Activated CD8-positive, alpha-beta memory T cell treated with anti-CD3 and anti-CD28 coated beads, Interleukin-2, amount 50 U/mL, for 48 hours (primary cell): ENCODE measurements at regions not wholly inside any gene's neighbourhood (a gene's known extent, or its start where the extent isn't known, plus 50 kb on each side); places are given as distances from the start of the nearest gene placed in this dataset.
"Not testable (repeated sequence)": the region's sequence is repeated elsewhere in the genome, so short reads cannot be mapped to it uniquely, and the experiment has no call there.

Source experiments
- DNase-seq: peaks from one replicate; pipeline ENCODE4 v3.0.0-alpha.2; 2020

DNA sequence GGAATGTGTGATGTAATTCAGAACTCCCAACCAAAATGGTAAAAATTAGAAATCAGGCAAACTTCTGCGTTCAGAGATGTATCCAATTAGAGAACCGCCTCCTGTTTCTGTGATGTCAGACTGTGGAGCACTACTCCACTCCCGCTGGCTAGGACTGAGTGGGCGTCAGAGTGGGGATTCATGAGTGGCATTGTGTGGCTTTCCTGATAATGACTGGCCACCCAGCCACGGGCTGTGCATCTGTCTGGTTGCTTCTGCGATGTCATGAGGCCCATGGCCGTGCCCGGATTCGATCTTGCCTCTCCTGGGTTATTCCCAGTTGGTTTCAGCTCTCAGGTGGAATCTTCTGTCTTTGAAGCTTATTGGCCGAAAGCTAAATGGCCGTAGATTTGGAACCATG, 87.1 kb upstream of the KCNA1 start:
- no peak for DNase-seq

DNA sequence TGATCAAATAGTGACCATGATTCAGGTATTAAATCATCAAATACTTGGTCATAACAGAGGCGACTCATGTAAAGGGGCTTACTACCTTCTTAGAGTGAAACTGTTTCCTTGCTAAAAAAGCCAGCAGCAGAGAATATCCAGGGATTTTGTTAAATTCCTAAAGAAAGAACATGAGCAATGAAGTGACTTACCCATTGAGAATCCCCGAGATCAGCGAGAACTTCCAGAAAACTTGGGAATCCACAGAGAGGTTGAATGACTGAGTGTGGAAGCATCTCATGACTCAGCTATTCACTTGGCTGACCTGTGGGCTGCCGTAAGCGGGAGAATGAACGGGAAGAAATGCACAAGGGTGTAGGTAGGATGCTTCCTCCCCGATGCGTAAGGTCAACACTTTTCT, 85.3 kb upstream of the KCNA1 start:
- DNase-seq: no peak

DNA sequence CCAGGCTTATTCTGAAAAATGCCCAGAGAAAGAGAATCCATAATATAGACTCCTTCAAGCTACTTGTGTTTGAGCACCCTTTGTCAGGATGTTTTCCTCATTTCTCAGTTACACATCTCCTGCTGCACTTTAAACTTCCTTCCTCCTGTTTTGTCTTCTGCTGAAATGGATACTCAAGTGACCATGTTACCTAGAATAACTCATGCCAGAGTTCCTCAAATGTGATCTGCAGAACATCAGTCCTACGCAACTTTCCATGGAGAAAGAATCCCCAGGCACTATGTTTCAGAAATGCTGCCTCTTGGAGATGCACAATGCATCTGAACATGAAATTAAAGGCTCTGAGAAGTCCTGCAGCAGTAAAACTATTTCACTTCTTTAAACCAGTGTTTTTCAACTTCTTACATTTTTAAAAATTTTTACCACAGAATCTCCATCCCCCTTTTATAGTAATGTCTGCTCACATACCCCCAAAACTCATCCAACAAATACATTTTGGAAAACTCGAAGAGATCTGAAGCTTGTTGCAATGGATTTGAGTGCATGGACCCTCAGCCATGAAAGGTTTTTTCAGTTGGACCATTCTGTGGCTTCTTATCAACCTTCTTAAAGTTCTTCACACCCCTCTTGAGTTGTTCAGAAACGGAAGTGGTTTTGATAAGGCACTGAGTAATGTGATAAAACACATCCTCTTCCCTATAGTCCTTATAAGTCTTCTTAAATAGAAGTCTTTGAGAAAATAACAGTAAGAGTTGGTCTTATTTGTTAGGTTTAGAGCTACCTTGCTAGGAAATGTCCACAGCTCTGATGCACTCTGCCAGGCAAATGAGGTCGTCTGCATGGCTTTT, 84.5 kb upstream of the KCNA1 start:
- no peak for DNase-seq

DNA sequence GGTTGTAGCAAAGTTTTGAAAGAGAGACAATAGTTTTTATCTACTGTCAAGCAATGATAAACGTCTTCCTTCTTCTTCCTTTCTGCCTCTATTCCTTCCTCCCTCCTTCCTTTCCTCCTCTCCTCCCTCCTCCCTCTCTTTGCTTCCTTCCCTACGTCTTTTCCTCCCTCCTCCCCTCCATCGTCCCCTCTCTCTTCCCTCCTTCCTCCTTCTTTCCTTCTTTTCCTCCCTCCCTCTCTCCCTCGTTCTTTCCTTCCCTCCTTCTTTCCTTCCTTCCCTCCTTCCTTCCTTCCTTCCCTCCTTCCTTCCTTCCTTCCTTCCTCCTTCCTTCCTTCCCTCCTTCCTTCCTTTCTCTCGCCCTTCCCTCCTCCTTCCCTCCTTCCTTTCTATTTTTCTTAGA, 82.8 kb upstream of the KCNA1 start:
- DNase-seq: no peak

DNA sequence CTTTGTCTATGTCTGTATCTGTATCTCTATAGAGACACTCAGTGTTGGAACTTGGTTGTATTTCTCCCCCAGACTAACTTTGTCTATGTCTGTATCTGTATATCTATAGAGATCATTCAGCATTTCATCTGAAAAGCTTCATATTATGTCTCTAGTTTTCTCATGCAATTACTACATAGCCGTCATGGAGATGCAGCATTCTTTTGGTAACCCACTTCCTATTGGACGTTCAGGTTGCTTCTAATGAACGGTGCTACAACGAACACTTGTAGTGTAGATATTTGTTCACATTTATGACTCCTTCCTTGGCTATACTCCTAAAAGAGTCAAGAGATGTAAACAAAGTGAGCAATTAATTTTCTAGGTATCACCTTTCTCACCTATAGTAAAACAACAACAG, 81.5 kb upstream of the KCNA1 start:
- no peak for DNase-seq

DNA sequence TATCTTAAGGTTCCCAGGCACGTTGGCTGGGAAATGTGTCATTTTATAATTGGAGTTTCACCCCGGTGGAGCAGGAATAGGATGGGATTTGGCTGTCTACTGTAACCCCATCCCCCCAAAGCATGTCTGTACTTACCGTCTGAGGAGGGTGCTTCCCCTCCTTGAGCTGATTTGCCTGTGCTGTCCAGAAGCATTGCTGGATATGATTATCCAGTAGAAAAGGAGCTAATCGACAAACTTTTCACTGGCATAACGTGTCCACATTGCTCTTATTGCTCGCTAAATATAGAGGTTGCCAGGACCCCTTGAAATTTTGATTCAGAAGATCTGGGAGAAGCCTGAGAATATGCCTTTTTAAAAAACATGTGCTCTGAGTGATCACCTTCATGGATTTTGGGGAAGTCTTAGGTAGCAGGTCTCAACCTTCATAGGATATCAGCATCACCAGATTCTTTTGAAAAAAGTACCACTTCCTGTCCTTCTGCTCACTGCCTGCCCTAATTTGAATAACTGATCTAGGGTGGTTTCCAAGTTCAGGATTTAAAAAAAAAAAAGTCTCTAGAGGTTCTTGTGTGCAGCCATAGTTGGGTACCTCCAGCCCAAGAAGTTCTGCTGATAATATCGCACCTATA, 80.4 kb upstream of the KCNA1 start:
- no peak for DNase-seq

DNA sequence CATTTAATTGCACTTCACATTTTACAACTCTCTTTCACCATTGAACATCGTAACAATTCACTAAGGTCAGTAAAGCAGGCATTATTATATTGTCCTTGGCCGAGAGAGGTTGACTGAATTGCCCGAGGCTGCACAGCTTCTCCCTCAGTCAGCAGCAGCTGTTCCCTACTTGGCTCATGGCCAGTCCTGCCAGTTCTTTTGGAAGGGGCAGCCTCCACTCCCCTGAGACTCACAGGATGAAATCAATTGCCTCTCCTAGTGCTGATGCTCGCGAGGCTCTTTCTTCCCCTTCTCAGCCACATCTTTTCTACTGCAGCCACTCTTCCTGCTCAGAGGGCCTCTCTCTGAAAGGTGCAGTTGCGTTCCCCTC, 79.9 kb upstream of the KCNA1 start:
- no peak for DNase-seq

DNA sequence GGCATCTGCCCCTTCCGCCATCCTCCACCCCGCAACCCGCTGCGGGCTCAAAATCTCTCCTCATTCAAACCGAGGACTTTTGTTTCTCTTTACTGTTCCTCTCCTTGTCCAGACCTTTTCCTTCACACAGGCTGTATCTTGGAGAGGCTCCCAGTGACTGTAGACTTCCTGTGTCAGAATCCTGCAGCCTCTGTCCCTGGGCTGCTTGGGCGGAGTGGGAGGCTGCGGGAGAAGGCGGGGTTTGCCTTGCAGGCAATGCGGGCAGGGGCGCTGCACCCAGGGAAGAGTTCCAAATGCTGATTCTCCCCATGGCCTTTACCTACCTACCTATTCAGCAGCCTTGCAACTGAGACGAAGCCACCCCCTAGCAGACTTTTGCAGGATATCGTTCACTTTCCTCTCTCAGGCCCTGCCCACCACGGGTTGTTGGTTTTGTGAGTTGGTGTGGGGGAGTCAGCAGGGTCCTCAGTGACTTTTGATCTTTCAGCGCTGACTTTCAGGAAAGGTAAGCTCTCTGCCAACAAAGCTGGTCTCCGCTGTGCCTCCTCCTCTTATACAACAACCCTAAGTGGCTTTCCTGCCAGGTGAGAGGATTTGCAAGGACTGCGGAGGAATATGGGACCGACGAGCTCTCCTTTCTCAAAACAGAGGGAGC, 79.0 kb upstream of the KCNA1 start:
- no peak for DNase-seq

DNA sequence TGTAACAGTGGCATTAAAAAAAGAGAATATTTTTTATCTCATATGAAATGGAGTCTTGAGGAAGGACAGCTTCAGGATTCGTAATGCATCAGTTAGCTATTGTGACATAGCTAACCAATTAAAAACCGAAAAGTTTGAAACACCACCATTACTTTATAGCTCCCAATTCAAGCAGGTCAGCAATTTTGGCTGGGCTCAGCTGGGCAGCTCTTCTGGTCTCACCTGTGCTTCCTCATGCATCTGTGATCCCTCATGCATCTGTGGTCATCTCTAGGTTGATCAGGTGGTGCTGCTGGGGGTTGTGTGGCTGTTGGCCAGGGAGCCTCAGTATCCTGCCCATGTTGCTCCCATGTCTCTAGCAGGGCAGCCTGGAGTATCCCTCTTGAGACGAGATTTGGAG, 76.7 kb upstream of the KCNA1 start:
- no peak for DNase-seq

DNA sequence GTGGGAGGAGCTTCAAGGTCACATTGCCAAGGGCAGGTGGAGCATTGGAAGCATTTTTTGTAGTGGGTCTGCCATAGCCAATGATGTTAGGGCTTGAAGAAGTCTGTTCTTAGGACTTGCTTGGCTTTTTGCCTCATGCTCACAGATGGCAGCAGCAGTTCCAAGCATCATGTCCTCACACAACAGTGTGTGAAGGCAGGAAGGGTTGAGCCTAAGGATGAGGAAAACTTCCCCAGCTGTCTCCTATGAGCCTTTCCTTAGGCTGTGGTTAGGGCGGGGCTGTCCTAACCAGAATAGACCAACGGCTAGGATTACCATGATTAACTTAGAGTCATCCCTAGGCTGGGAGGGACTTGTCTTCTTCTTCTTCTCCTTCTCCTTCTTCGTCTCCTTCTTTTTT, 76.2 kb upstream of the KCNA1 start:
- no peak for DNase-seq

DNA sequence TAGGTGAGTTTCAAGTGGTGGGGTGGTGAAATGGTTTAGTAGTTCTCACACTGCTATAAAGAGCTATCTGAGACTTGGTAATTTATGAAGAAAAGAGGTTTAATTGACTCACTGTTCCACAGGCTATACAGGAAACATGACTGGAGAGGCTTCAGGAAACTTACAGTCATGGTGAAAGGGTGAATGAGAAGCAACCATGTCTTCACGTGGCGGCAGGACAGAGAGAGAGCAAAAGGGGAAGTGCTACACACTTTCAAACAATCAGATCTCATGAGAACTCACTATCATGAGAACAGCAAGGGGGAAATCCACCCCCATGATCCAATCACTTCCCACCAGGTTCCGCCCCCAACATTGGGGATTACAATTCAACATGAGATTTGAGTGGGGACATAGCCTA, 67.3 kb upstream of the KCNA1 start:
- not testable (repeated sequence) for DNase-seq

DNA sequence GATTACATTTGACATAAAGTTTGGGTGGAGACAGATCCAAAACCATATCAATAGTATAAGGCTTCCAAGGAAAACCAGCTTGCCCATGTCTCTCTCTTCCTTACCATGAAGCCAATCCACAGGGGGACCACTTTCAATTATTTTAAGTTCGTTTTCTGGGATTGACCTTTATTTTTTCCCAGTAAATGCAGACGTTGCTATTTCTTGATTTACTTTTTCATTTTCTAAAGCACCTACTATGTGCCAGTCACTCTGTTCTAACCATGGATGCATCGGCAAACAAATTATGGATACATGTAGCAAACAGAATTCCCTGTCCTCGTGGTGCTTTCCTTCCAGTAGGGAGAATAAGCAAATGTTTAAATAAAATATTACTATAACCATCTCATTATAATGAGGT, 65.8 kb upstream of the KCNA1 start:
- DNase-seq: no peak

DNA sequence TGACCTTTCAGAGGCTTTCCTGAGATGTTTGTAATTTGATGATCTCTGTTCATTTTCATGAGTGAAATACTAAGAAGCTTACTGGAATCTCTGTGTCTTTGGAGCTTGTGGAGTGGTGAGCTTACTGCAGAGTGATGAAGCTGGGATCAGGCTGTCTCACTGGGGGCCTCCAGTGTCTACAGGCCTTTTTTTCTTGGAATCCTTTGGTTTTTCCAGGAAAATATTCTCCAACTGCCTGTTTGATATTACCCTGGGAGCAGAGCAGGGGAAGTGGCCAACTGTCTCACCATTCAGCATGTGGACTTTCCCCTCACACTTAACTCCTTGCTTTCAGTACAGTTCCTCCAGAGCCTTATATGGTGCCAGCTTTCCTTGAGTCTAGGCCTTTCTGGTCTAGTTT, 62.0 kb upstream of the KCNA1 start:
- DNase-seq: no peak

DNA sequence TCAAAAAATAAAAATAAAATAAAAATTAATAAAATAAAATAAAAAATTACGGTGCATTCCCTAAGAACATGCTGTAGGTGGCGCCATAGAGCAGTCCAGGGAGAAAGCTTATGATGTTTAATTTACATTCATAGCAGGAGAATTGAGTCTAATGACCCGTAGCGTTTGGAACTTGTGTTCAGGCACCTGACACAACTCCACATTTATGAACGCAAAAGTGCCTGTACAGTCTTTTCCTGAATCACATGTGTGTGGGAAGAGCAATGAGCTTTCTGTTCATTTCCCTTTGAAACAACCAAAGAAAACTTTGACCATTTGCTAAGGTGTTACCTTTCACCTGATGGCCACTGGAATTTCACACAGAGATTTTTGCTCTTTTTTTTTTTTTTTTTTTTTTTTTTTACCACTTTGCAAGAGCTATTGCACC, 60.6 kb upstream of the KCNA1 start:
- DNase-seq: no peak

DNA sequence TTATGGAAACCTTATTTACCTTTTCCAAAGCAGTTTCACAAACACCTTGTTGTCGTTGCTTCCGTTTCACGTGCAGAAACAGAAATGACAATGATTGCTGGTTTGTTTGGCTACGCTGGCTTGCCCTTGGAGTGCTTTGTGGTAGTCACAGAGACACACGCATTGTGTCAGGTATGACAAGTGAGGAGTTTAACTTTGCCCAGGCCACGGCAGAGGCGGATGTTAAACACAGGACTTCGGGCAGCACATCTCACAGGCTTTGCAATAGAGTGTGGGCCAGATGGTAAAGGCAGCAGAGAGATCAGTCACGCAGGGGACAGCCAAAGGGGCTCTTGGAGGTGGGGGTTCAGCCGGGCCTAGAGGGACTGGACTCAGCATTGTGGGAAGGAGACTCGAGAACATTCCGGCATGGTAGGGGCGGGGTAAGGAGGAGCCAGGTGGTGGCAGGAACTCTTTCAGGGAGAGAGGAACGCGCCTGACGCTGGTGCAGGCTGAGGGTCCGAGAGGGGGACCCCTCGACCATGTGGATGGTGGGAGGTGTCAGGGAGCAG, 59.8 kb upstream of the KCNA1 start:
- no peak for DNase-seq

DNA sequence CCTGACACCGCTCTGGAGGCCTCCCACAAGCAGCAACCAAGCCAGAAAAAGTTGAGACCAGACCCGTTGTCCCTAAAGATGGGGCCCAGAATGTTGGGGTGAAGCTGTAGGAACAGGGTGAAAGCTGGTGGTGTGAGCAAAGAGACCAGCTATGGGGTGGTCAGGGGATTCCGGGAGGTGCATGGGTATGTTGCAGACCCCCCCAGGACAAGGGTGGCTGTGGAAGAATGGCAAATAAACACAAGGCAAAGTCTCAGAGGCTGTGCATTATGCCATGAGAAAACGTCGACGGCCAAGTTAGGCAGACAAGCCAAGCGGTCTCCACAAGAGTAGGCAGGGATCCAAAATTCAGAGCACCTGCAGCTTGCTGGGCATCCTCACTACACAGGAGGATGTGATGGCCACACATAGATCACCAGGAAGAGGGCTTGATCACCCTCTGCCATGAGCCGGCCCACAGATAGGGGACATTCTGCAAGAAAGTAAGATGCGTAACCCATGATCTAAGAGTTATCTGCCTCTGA, 58.8 kb upstream of the KCNA1 start:
- no peak for DNase-seq

DNA sequence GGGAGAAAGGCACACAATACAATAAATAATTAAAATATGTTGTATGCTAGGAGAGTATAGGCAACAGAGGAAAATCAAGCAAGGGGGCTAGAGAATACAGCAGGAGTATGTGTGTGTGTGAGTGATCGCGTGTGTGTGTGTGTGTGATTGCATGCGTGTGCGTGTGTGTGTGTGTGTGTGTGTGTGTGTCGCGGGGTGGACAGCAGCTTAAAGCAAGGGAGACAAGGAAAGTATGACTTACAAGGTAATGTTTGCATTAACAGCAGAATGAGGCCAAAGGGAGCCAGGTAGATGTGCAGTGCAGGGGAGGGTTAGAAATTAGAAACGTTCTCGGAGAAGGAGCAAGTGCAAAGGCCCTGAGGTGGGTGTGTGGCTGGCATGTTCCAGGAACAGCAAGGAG, 57.4 kb upstream of the KCNA1 start:
- DNase-seq: no peak

DNA sequence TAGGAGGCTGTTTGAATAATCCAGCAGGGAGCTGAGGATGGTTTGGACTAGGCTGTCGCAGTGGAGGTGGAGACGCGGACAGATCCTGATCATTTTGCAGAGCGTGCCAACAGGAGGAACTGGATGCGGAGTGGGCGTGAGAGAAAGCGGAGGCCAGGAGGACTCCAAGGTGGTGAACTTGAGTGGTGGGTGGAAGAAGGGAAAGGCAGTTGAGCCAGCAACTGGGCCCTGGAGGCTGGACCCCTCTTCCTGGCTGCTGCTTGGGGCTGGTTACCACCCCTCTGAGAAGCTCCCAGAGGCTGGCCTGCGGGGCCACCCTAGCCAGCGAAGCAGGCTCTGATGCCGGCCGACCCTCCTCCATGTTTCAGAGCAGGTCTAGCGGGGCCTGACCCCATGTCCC, 56.8 kb upstream of the KCNA1 start:
- no peak for DNase-seq

DNA sequence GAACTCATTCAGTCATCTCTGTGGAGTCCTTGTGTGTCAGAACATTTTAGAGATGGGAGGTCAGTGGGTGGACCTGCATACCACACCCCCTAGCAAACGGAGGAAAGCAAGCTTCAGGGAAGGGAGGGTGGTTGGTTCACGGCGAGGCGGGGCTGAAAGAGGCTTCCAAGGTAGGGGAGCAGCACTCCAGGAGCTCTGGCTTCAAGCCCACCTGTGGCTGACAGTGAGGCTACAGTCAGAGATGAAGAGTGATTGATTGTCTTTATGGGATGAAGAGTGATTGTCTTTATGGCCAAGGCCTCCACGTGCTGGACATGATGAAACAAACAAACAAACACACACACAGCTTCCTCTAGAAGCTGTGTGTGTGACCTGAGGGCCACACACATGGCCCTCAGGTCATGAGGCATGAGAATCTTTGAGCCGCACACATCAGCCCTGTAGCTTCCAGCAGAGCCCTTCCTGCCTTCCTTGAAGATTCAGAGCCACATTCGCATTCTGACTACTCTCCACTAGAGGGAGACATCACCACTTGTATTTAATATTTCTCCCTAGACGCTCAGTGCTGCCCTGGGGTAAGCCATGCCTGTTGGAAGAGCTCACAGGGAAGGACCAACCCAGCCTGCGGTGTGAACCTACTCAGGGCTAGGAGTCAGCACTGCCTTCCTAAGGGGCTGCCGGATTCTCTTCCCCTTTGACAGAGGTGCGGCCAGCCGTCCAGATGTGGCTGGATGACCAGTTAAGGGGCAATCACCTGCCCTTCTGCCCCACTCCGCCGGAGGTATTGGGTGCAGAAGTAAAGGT, 54.4 kb upstream of the KCNA1 start:
- DNase-seq: no peak

DNA sequence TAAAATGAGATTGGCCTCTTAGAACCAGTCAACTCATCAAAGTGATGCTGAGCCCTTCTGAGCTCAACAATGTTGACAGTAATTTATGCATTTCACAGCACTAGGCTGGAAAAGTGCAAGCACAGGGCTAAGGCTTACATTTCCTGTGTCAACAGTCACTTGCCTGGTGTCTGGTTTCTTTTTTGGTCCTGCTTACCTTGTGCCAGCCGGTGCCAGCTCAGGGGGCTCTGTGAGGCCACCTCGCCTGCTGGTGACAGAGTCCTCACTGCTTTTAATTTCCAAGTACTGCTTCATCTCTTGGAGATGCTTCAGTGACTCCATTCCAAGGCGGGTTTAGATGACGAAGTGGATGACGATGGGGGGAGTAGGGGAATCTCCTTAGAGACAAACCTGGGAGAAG, 53.1 kb upstream of the KCNA1 start:
- no peak for DNase-seq

DNA sequence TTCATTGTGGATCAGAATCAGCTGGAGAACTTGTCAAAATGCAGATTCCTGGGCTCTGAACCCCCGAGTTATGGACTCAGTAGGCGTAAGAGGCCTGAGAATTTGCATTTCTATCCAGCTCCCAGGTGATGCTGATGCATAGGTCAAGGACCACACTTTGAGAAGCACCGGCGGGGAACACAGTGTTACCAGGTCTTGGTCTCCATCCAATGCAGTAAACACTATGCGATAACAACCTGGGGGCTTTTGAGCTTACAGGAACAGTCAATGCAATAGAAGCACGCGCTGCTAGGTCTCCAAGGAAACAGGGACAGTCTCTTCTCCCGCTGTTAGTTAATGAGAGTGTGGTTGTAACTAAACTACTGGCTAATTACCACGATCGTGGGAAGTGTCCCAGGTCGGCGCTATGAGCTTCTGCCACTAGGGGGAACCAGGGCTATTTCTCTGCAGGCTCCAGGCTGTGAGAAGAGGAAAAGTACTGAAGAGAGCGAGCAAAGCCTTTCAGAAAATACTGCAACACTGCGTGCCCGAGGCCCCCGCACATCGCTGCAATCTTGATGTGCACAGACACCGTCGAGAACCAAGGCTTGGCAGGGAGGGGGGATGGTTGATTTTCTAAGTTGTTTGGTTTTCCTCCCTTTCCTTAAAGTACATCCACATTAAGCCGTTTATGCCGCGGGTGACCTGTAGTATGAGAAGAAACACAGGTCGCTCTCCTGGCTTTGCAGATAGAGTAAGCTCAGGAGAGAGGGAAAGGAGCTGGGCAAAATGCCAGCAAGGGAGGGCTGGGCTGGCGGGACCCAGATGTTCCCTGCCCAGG, 52.0 kb upstream of the KCNA1 start:
- peak; percentile 85 for DNase-seq

DNA sequence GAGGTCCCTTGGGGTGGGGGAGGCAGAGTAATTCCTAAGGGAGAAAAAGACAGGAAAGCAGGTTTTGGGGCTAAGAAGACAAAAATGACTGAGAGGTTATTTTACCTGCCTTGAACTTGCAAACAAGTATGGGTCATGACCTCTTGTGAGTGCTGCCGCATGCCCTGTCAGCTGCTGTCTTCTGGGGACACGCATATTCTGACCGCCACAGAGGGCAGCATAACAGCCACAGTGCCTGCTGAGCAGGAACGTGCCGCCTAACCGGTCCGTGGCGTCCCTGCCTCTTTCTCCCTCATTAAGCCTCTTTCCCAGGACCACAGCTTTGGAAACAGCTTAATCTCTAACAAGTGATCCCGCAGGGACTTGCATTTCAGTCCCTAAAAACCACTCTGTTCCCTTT, 51.3 kb upstream of the KCNA1 start:
- no peak for DNase-seq
